OCI-LY7 (cell line): ENCODE measurements at regions not wholly inside any gene's neighbourhood (a gene's known extent, or its start where the extent isn't known, plus 50 kb on each side); places are given as distances from the start of the nearest gene placed in this dataset.

ENCODE experiments used
- BruUV-seq: library from RNA; stranded (reverse); fragments of 400-500 nt; replicated peaks from 2 replicates; lab custom pipeline; 2021; lab: Mats Ljungman, UMichigan
- CTCF ChIA-PET: fragments of 300-600 bp; sonication (Branson Sonifier 250); formaldehyde crosslinking; loops from one replicate; lab custom pipeline; 2022; ENCODE audit warnings: antibody characterized with exemption; ENCODE audit not compliant: unreplicated experiment; lab: Charles Lee
- POLR2A ChIA-PET: fragments of 300-600 bp; sonication (Branson Sonifier 250); formaldehyde crosslinking; loops from one replicate; lab custom pipeline; 2022; ENCODE audit warnings: antibody characterized with exemption; lab: Charles Lee
- DNase-seq: peaks from one replicate; pipeline ENCODE4 v3.0.0-alpha.2; 2015; ENCODE audit warnings: low spot score
- H2AFZ ChIP-seq: fragments of 200-600 bp; sonication (generic), shearing (Covaris generic); 2 replicates; pipeline ENCODE4 v1.6.1; 2014; ENCODE audit warnings: mild to moderate bottlenecking, antibody characterized with exemption, low read length, moderate library complexity
- H3K27ac ChIP-seq: fragments of 200-600 bp; sonication (generic); 2 replicates; pipeline ENCODE4 v1.5.1; 2014; ENCODE audit warnings: mixed run types, low read depth, mild to moderate bottlenecking, moderate library complexity, low read length, inconsistent platforms; ENCODE audit not compliant: poor library complexity, severe bottlenecking
- H3K36me3 ChIP-seq: fragments of 200-600 bp; sonication (generic); 2 replicates; pipeline ENCODE4 v1.6.1; 2014; ENCODE audit warnings: mild to moderate bottlenecking, antibody characterized with exemption, low read length, moderate library complexity, mixed read lengths; ENCODE audit not compliant: insufficient read depth
- H3K4me1 ChIP-seq: fragments of 200-600 bp; sonication (generic); 2 replicates; pipeline ENCODE4 v1.5.1; 2014; ENCODE audit warnings: mild to moderate bottlenecking, low read length; ENCODE audit not compliant: insufficient read depth, poor library complexity, severe bottlenecking
- H3K4me2 ChIP-seq: fragments of 200-600 bp; sonication (generic); 2 replicates; pipeline ENCODE4 v1.6.1; 2014; ENCODE audit warnings: mild to moderate bottlenecking, low read length
- H3K4me3 ChIP-seq: fragments of 200-600 bp; sonication (generic); 2 replicates; pipeline ENCODE4 v1.5.1; 2014; ENCODE audit warnings: mild to moderate bottlenecking, low read depth, low read length; ENCODE audit not compliant: poor library complexity, severe bottlenecking
- H3K79me2 ChIP-seq: fragments of 200-600 bp; sonication (generic); 2 replicates; pipeline ENCODE4 v1.6.1; 2016; ENCODE audit warnings: low read depth, mild to moderate bottlenecking, low read length, moderate library complexity, mixed read lengths; ENCODE audit not compliant: insufficient read depth
- H3K9me2 ChIP-seq: fragments of 200-600 bp; sonication (generic); 2 replicates; pipeline ENCODE4 v1.6.1; 2016; ENCODE audit warnings: mild to moderate bottlenecking, low read length, mixed read lengths; ENCODE audit not compliant: insufficient read depth
- H3K9me3 ChIP-seq: fragments of 200-600 bp; sonication (generic); 2 replicates; pipeline ENCODE4 v1.6.1; 2014; ENCODE audit warnings: mild to moderate bottlenecking, mixed run types, low read length, mixed read lengths
- H4K20me1 ChIP-seq: fragments of 200-600 bp; sonication (generic); 2 replicates; pipeline ENCODE4 v1.6.1; 2014; ENCODE audit warnings: mild to moderate bottlenecking, antibody characterized with exemption, low read length, moderate library complexity, mixed read lengths; ENCODE audit not compliant: insufficient read depth
- EZH2phosphoT487 ChIP-seq: fragments of 200-600 bp; sonication (generic); IDR thresholded peaks from 2 replicates; pipeline ENCODE4 v1.6.1; 2018; ENCODE audit warnings: low read depth, borderline replicate concordance, mild to moderate bottlenecking, mixed run types, antibody characterized with exemption, low read length, moderate library complexity, mixed read lengths
- intact Hi-C: fragments of 100-400 bp; cut with micrococcal nuclease; formaldehyde crosslinking; loops from one replicate; pipeline ENCODE4 v1.10.0; 2022; ENCODE audit not compliant: unreplicated experiment
- TF ChIP-seq, protein P1 (sequence below): fragments of 200-600 bp; sonication (generic); conservative IDR thresholded peaks from 2 replicates; pipeline ENCODE4 v1.5.1; 2014; ENCODE audit warnings: mild to moderate bottlenecking, antibody characterized with exemption, low read length, moderate library complexity, mixed read lengths

DNA sequence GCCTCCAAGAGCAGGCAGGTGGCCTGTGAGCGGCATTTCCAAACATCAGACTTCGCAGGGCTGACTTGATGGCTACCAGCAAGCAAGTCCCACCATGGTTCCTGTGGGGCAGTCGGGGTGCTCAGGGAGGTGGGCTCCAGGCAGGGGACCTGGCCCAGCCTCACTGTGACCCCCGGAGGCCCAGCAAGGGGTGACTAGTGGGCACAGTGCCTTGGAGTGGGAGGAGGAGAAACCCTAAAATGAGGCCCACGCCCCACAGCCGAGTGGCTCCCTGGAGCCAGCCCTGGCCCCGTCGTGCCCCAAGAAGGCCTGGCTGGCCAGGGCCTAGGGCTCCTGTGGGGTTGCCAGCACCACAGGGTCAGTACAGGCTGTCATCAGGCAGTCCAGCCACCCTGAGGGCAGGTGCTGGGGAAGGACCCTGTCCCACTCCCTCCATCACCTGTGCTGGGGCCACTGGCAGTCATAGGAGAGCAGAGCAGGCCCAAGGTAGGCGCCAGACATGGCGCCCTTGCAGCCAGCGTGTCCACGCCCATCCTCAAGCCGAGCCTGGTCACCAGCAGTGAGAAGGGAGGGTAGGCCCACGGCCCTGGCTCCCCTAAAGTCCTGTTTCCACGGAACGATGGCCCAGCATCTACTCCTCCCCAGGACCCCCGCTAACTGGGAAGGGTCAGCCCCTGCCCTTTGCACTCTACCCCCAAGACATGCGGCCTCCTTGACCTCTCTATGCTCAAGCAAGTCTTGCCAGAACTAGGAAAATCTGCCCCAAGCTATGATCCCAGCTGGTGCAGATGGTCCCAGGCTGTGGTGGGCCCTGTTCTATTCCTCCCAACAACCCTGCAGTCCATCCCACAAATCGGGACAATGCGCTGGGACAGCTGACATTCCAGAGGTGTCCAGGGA lies 144.2 kb upstream of the C14orf180 start:
- H2AFZ ChIP-seq, result no peak overlapping the region
- no peak overlapping the region for H3K4me2 ChIP-seq
- no peak overlapping the region for H3K4me3 ChIP-seq
- POLR2A ChIA-PET, result interaction anchor here (0.6 kb wide), 1 partner anchor 15 kb away, joined by 3 read pairs; no protein-coding TSS in a partner anchor
- H3K27ac ChIP-seq, result no peak overlapping the region
- intact Hi-C loops, result no loop called here
- no peaks in the 10 kb centered on the region for H3K36me3 ChIP-seq
- CTCF ChIA-PET, result no interaction called here
- no TSS peak for BruUV-seq
- no peaks in the 10 kb centered on the region for H4K20me1 ChIP-seq
- H3K4me1 ChIP-seq, result no peaks in the 10 kb centered on the region
- no peak for DNase-seq
- no peaks in the 10 kb centered on the region for H3K9me3 ChIP-seq
- no peaks in the 10 kb centered on the region for H3K9me2 ChIP-seq
- no peaks in the 10 kb centered on the region for H3K79me2 ChIP-seq
- TF ChIP-seq, protein P1, sequence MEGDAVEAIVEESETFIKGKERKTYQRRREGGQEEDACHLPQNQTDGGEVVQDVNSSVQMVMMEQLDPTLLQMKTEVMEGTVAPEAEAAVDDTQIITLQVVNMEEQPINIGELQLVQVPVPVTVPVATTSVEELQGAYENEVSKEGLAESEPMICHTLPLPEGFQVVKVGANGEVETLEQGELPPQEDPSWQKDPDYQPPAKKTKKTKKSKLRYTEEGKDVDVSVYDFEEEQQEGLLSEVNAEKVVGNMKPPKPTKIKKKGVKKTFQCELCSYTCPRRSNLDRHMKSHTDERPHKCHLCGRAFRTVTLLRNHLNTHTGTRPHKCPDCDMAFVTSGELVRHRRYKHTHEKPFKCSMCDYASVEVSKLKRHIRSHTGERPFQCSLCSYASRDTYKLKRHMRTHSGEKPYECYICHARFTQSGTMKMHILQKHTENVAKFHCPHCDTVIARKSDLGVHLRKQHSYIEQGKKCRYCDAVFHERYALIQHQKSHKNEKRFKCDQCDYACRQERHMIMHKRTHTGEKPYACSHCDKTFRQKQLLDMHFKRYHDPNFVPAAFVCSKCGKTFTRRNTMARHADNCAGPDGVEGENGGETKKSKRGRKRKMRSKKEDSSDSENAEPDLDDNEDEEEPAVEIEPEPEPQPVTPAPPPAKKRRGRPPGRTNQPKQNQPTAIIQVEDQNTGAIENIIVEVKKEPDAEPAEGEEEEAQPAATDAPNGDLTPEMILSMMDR, result no peak
- TF ChIP-seq EZH2phosphoT487, result no peak

DNA sequence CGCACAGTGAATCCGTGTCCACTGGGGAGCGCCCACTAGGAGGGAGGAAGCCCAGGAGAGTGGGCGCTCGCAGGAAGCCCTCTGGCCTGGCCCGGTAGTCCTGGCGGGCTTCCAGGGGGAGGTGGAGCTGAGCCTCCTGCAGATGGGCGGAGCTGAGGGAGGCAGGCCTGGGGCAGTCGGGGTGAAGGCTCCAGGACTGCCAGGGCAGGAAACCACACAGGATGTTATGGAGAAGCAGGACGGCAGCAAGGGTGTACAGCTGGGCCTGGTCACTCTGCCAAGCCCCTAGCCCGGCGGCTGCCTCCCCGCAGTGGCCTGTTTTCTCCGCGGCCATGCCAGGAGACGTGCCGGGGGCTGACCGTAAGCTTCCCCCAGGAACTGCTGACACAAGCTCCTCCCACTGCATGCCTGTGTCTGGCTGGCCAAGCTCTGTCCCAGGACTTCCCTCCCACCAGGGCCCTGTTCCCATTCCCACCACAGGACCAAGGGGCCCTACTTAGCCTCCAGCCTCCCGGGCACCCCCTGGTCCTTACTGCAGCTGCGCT lies 143.4 kb upstream of the C14orf180 start:
- Histone ChIP-seq H3K27ac (no peak overlapping the region), H3K9me2 (no peaks in the 10 kb centered on the region), H3K4me1 (no peaks in the 10 kb centered on the region), H2AFZ (no peak overlapping the region), H4K20me1 (no peaks in the 10 kb centered on the region), H3K79me2 (no peaks in the 10 kb centered on the region), H3K9me3 (no peaks in the 10 kb centered on the region), H3K36me3 (no peaks in the 10 kb centered on the region), H3K4me3 (no peak overlapping the region), H3K4me2 (no peak overlapping the region)
- CTCF ChIA-PET, result no interaction called here
- POLR2A ChIA-PET, result interaction anchor here (0.5 to 0.6 kb wide), 2 partner anchors 16 to 20 kb away, joined by 3 read pairs; no protein-coding TSS in a partner anchor
- no TSS peak for BruUV-seq
- DNase-seq, result no peak
- intact Hi-C loops, result no loop called here
- TF ChIP-seq EZH2phosphoT487, result no peak
- TF ChIP-seq, protein P1, result no peak
